Skeletal muscle tissue (tissue), 3 donors: ENCODE measurements at regions not wholly inside any gene's neighbourhood (a gene's known extent, or its start where the extent isn't known, plus 50 kb on each side); places are given as distances from the start of the nearest gene placed in this dataset.

Source experiments
- H3K27ac ChIP-seq: one replicate; pipeline ENCODE4 v1.7.0; 2013; ENCODE audit warnings: mild to moderate bottlenecking, low read depth, low read length, inconsistent platforms
- H3K27me3 ChIP-seq, 3 donors: one replicate each; pipeline ENCODE4 v1.7.0; 2013; ENCODE audit warnings: low read length in 3 of 3; ENCODE audit not compliant: control insufficient read depth in 3 of 3, insufficient read depth in 3 of 3
- H3K36me3 ChIP-seq, 3 donors: one replicate each; pipeline ENCODE4 v1.7.0; 2013; ENCODE audit warnings: low read length in 3 of 3; ENCODE audit not compliant: control insufficient read depth in 3 of 3, insufficient read depth in 3 of 3
- H3K4me1 ChIP-seq, 3 donors: one replicate each; pipeline ENCODE4 v1.7.0; 2013; ENCODE audit warnings: low read length in 3 of 3, mild to moderate bottlenecking in 3 of 3; ENCODE audit not compliant: control insufficient read depth in 3 of 3, insufficient read depth in 3 of 3
- H3K4me3 ChIP-seq, 3 donors: one replicate each; pipeline ENCODE4 v1.7.0; 2013; ENCODE audit warnings: low read length in 3 of 3
- H3K9ac ChIP-seq, 3 donors: one replicate each; pipeline ENCODE4 v1.7.0; 2013; ENCODE audit warnings: low read length in 3 of 3, mild to moderate bottlenecking in 3 of 3, moderate library complexity in 2 of 3, low read depth in 1 of 3
- H3K9me3 ChIP-seq, 3 donors: one replicate each; pipeline ENCODE4 v1.7.0; 2013; ENCODE audit warnings: low read length in 3 of 3; ENCODE audit not compliant: control insufficient read depth in 3 of 3
- donor health status: Osteomylitis.

DNA sequence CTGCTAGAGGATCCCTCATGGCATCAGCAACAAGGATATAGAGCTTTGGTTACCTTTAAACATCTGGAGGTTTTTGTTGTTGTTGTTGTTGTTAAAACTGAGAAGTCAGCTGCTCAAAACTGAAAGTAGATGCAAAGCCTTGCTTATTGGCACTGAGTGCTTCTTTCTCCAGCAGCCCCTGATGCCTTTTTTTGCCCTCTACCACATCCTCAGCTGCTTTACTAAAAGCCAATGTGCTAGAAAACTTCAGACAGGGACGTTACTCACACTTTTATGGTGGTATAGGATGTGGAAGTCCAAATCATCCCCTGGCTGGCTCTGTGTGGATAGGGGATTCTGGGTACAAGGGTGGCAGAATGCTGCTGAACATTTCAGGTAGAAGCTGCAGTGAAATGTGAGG lies 78.3 kb upstream of the CHST9 start:
- H3K36me3 ChIP-seq = no peaks in the 10 kb centered on the region
- peaks cover 0 to 2% (median 0%) of the 10 kb centered on the region in 3 donors for H3K9me3 ChIP-seq
- H3K9ac ChIP-seq = no peak overlapping the region
- H3K27me3 ChIP-seq = no peaks in the 10 kb centered on the region
- H3K4me1 ChIP-seq = no peaks in the 10 kb centered on the region
- no peak overlapping the region for H3K4me3 ChIP-seq
- H3K27ac ChIP-seq = no peak overlapping the region

DNA sequence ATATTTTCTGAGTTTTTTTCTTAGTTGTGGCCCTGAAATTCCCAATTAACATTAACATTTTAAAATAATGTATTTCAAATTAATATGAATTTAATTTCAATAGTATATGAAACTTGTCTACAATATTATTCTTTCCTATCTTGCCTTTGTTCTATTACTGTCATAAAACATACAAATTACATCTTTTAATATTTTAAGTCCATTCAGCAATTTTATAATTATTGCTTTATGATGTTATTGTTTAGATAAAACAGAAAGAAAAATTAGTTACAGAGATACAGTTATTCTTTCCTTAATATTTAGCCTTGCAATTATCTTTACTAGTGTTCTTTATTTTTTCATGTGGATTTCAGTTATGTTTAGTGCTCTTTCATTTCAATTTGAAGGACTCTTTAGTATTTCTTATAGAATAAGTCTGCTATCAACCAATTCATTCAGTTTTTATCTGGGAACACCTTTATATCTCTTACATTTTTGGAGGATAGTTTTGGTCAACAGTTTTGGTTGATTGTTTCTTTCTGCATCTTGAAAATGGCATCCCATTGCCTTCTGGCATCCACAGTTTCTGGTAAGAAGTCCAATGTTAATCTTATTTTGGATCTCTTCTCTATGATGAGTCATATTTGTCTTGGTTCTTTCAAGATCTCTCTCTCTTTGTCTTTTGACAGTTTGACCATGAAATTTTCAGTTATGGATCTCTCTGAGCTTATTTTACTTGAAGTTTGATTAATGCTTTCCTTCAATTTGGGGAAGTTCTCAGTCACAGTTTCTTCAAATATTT lies 76.9 kb upstream of the CHST9 start:
- H3K27me3 ChIP-seq = no peaks in the 10 kb centered on the region
- H3K4me1 ChIP-seq = no peaks in the 10 kb centered on the region
- no peak overlapping the region for H3K27ac ChIP-seq
- H3K9me3 ChIP-seq = peaks cover 0 to 2% (median 0%) of the 10 kb centered on the region in 3 donors
- H3K9ac ChIP-seq = no peak overlapping the region
- H3K4me3 ChIP-seq = no peak overlapping the region
- no peaks in the 10 kb centered on the region for H3K36me3 ChIP-seq

DNA sequence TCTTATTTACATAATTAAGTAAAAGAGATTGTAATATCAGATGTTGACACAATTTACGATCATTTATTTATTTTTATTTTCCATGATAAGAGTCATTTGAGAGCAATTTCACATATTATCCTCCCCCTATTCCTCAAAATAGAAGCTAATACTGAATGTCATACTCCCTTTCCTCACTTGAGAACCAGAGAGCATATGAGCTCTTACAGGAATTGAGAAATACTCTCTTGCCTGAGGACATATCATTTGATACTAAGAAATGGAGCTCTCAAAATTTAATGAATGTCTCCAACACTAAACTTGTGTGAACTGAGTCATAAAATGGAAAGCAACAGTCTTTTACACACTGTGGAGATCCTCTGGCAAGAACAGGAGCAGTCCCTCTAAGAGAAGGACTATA lies 68.5 kb upstream of the CHST9 start:
- Histone ChIP-seq H3K4me3 (no peak overlapping the region), H3K27me3 (no peaks in the 10 kb centered on the region), H3K9me3 (no peaks in the 10 kb centered on the region), H3K27ac (no peak overlapping the region), H3K36me3 (no peaks in the 10 kb centered on the region), H3K9ac (no peak overlapping the region), H3K4me1 (no peaks in the 10 kb centered on the region)

DNA sequence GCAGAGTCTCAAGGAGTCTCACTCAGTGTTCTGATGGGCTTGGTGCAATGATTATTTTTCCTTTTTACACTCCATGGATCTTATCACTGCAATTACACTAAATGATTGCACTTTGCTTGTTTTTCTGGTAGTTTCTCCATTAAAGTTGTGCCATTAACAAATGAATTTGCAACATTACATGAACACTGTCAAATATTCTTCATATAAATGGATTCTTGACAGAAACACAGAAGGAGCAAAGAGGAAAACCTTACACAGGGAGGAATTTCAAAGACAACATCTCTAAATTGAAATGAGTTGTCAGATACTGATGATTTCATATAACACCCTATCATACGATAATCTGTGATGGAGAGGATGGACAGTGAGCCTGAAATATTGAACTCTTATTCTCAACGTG lies 65.4 kb upstream of the CHST9 start:
- H3K9ac ChIP-seq = no peak overlapping the region
- H3K9me3 ChIP-seq = no peaks in the 10 kb centered on the region
- no peak overlapping the region for H3K4me3 ChIP-seq
- H3K27me3 ChIP-seq = no peaks in the 10 kb centered on the region
- H3K27ac ChIP-seq = no peak overlapping the region
- no peaks in the 10 kb centered on the region for H3K36me3 ChIP-seq
- no peaks in the 10 kb centered on the region for H3K4me1 ChIP-seq

DNA sequence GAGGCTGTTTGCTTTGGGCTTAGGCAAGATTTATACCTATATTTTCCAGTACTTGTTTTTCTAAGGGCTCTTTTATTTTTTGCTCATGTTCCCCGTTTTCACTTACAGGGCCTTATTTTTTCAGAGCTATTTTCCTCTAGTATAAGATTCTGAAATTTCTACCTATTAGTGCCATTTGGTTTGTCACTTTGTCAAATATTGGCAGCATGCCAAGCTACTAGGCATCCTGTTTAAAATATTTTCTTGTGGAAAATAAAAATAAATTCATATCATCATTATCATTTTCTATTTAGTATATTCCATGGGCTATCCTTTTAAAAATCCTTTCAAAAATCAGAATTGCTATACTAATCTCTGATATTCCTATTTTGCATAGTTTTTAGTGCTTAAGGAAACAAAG lies 64.8 kb upstream of the CHST9 start:
- Histone ChIP-seq H3K4me3 (no peak overlapping the region), H3K4me1 (no peaks in the 10 kb centered on the region), H3K9ac (no peak overlapping the region), H3K27ac (no peak overlapping the region), H3K9me3 (no peaks in the 10 kb centered on the region), H3K27me3 (no peaks in the 10 kb centered on the region), H3K36me3 (no peaks in the 10 kb centered on the region)

DNA sequence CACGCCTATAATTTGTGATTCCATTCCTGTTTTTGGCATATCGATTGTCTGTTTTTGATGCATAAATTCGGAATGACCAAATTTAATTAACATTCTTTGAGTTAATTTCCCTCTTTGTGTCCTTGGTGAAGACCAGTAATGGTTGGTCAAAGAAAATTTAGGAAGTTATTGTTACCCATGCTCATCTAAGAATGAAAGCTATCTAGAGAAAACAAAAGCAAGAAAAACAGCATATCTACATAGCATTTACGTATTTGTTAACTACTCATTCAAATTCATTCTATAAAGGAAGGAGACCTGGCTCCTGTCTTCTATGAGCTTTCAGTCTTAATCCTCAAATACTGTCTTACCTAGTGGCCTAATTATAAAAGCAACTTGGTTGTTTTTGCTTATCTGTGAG lies 59.2 kb upstream of the CHST9 start:
- H3K27ac ChIP-seq = no peak overlapping the region
- no peaks in the 10 kb centered on the region for H3K36me3 ChIP-seq
- no peak overlapping the region for H3K9ac ChIP-seq
- H3K4me1 ChIP-seq = no peaks in the 10 kb centered on the region
- no peaks in the 10 kb centered on the region for H3K9me3 ChIP-seq
- H3K27me3 ChIP-seq = no peaks in the 10 kb centered on the region
- H3K4me3 ChIP-seq = no peak overlapping the region

DNA sequence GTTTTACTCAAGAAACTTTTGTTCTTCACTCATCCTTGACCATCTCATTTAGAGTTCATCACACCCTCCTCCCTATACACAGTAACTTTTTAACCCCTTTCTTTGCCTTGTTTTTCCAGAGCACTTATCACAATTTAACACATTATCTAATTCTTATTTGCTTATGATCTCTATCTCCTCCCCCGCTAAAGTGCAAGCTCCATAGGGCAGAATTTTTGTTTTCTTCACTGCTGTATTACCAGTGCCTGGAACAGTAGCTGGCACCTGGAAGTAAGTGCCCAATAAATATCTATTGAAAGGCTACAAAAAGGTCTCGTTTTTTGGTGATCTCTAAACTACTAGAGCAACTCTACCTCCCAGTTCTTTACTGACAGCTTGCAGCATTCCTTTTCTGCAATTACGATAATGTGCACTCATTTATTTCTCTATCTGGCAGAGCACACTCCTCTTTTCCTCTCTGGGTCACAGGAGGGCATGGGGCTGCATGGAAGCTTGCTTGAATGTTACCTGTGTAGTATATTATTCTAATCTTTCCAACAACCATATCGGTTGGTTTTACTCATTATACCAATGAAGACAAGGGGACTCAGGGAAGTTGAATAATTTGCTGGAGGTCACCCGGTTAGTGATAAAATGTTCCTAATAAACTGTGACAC lies 57.4 kb upstream of the CHST9 start:
- H3K36me3 ChIP-seq = no peaks in the 10 kb centered on the region
- H3K9ac ChIP-seq = no peak overlapping the region
- no peaks in the 10 kb centered on the region for H3K9me3 ChIP-seq
- no peak overlapping the region for H3K27ac ChIP-seq
- H3K4me3 ChIP-seq = no peak overlapping the region
- no peaks in the 10 kb centered on the region for H3K27me3 ChIP-seq
- H3K4me1 ChIP-seq = no peaks in the 10 kb centered on the region

DNA sequence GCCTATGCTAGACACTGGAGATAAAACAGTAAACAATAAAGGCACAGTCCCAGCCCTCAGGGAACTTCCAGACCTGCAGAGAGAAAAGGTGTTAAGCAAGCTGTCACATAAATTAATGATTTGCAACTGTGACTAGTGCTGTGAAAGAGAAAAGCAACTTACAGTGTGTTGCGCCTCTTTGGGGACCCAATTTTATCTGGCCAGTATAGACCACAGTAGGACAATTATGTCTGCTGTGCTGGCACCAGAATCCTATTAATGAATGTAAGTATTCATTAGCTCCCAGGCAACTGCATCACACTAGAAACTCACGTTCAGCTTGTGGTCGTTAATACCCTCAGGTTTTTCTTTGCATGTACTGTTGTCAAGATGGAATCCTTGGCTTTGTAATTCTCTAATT lies 55.3 kb upstream of the CHST9 start:
- no peaks in the 10 kb centered on the region for H3K27me3 ChIP-seq
- H3K4me1 ChIP-seq = no peaks in the 10 kb centered on the region
- H3K27ac ChIP-seq = no peak overlapping the region
- no peaks in the 10 kb centered on the region for H3K9me3 ChIP-seq
- no peak overlapping the region for H3K4me3 ChIP-seq
- no peaks in the 10 kb centered on the region for H3K36me3 ChIP-seq
- no peak overlapping the region for H3K9ac ChIP-seq

DNA sequence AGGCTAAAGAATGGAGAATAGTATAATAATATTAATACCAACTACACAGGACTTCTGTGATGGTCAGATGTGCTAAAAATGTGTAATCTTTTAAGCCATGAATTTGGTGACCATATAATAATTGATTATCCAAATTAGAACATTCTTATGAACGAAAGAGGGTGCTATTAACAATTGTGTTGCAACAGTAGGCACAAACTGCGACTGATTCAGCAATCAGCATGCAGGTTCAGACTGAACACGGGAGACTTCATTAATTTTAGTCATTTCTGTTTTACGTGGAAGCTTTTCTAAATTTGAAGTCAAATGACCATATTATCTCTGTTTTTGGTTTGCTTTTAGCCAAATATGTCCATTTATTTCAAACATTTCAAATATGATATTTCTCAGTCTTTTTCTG lies 54.6 kb upstream of the CHST9 start:
- Histone ChIP-seq H3K27ac (no peak overlapping the region), H3K4me3 (no peak overlapping the region), H3K36me3 (no peaks in the 10 kb centered on the region), H3K27me3 (no peaks in the 10 kb centered on the region), H3K4me1 (no peaks in the 10 kb centered on the region), H3K9ac (no peak overlapping the region), H3K9me3 (no peaks in the 10 kb centered on the region)

DNA sequence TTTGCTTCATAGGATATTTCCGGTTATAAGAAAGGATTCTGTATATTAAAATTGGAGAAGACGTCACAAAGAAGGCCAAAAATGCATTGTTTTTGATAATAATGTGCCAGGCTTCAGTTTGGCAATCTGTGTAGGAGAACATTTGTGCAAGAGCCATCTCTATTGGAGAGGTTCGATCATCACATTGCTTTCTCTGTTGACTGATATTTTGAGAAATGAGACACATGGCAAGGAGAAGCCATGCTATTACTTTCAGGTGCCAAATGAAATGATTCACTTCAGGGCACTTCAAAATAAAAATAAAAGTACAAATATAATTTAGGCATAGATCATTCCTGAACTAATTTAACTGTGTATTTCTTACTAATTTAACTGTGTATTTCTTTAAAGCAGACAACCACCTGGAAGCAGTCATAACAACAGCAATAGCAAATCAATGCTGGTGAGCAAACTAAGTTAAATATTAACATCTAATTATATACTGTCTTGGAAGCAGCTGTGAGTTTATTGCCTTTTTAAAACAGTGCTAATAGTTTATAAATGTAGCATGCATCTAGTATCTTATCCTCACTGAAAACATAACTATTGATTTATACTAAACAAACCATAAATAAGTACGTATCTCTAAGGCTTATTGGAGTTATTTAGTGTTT lies 50.2 kb upstream of the CHST9 start:
- Histone ChIP-seq H3K36me3 (no peaks in the 10 kb centered on the region), H3K27ac (no peak overlapping the region), H3K9me3 (no peaks in the 10 kb centered on the region), H3K4me3 (no peak overlapping the region), H3K9ac (no peak overlapping the region), H3K27me3 (no peaks in the 10 kb centered on the region), H3K4me1 (no peaks in the 10 kb centered on the region)
